ENCODE measurements at regions not wholly inside any gene's neighbourhood (a gene's known extent, or its start where the extent isn't known, plus 50 kb on each side); places are given as distances from the start of the nearest gene placed in this dataset.

- no peak for TF ChIP-seq CTCF (IDR thresholded peaks at IDR 0.05)
- no peak for TF ChIP-seq POLR2A (IDR thresholded peaks at IDR 0.05)
Measured at GRCh38 chr1:38526046-38526445, 333.5 kb downstream of the RRAGC start.

Measured in breast epithelium (tissue), 3 donors.